NCI-H2171 (cell line): ENCODE measurements at regions not wholly inside any gene's neighbourhood (a gene's known extent, or its start where the extent isn't known, plus 50 kb on each side); places are given as distances from the start of the nearest gene placed in this dataset.
A peak's percentile ranks its signal among the peaks of the same experiment; 100 is the strongest.

ENCODE experiments used
- DNase-seq: peaks from one replicate; lab custom pipeline; 2025; lab: John Stamatoyannopoulos, UW

DNA sequence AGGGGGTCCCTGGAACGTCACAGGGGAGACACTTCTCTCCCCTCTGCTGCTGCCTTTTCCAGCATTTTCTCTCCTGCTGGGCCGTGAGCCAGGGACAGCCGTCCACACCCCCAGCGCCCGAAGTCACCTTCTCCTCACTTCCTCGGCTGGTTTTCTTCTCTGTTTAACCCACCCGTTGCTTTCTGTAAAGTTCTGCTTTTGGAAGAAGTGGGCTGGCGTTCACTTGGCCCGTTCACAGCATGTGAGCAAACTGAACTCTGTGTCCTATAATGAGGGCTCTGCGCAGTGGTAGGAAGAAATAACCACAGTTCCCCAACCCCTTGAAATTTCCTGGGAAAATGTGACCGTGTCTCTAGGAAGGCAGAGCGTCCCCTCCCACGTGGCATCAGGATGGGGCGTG, 187.0 kb upstream of the HDAC4 start:
- no peak for DNase-seq

DNA sequence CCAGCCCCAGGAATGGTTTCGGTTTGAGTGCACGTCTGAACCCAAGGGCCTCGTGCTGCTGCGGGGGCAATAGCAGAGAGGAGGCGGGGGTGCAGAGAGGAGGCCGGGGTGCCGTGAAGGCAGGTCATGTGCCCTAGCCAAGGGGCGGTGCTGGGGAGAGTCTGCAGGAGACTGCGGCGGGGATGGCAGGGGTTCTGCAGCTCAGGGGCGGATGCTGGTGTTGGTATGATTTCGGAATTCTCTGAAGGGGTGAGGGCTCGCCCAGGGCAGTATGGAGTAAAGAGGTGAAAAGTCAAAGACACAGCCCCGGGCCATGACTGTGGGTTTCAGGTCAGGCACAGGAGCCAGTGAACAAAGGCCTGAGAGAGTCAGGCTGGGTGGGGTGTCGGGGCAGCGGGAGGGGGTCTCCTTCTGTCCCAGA, 186.5 kb upstream of the HDAC4 start:
- no peak for DNase-seq

DNA sequence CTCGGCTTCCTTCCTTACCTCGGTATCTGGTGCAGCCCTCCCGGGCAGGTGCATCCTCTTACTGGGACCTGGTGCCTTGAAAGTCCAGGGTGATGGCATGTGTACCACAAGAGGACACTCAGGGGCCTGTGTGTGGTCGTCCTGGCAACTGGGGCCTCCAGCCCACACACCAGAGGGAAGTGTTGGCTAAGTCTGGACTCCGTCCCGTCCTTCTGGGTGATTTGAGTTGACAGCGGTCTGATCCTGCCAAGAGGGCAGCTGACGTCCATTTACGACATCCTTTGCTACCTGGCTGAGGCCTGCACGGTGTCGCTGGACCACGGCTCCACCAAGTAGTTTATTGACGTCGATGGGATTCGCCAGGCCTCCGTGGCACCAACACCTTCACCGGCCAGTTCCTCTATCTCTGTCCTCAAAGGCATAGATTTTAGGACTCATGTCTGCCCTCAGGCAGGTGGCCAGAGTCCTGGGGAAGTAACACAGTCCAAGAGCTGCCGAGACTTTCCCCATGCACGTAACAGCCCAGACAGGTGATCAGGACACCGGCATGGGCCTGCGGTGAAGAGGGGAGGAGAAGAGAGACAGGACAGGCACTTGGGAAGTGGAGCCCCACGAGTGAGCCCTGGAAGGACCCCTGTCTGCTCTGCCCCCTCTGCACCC, 186.0 kb upstream of the HDAC4 start:
- DNase-seq, result no peak

DNA sequence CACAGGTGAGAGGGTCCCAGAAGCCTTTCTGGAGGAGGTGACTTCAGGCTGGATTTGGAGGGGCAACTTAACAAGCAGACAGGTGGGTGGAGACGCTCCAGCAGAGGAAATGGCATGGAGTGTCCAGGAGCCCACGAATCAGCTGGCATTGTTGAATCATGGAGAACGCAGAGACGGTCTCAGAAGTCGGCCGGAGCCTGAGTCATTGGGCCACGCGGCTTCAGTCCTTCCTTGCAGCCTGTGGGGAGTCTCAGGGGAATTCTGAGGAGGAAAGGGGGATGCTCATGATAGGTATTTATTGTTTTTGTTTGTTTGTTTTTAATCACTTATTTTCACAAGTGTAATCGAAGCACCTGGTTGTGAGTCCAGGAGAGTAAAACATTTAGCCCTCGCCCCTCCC, 184.6 kb upstream of the HDAC4 start:
- DNase-seq, result no peak

DNA sequence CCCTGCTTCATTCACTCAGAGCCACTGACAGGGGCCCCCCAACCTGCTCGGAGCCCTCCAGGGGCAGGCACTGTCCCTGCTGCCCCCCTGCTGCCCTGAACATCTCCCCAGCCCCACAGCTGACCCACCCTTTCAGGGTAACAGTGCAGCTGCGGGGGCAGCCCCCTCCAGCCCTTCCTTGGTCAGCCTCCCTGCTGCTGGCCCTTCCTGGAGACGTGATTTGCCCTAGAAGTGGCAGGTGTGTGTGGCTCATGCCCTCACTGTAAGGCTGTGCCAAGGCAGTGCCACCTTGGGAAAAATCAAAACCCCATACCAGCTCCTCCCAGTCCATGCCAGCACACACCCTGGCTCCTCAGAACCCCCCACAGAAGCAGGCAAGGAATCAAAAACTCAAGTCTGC, 184.2 kb upstream of the HDAC4 start:
- DNase-seq, result no peak

DNA sequence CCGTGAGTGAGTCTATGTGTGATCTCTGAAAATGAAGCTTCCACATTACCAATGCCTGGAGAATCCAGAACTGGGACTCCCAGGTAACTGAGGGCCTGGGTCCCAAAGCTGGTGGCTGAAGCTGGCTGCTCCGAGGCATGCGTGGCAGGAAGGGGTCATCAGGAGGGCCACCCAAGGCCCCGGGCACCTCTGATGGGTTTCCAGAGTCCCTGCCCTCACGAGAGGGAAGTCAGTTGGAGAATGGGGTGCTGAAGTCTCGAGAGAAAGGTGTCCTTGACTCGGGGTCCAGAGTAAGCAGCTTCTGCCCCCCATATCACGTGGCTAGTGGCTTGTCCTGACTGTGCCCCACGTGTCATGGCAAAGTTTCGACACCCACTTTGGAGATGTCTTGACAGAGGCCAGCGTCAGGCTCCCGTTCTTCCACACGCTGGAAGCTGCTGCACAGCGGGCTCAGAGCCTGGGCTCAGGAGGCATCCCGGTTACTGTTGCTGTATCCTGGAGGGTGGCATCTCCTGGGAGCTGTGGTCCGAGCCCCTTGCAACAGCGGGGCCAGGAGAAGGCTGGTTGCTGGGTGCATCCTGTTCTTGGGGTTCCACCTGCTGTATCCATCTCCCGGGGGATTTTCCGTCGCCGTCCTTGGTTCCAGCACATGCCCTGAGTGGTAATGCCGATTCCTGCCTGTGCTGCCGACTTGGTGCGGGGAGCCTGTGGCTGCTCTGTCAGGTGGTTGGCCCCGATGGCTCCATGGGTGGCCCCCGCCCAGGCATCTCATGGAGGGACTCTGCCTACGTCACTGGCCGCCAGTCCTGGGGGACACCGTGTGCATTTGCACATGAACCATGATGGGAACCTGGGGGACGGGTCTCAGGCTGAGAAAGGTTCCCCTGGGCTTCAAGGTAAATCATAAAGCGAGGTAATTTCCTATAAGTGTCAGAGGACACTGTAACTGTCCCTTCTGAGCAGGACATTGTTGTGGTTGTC, 183.3 kb upstream of the HDAC4 start:
- no peak for DNase-seq

DNA sequence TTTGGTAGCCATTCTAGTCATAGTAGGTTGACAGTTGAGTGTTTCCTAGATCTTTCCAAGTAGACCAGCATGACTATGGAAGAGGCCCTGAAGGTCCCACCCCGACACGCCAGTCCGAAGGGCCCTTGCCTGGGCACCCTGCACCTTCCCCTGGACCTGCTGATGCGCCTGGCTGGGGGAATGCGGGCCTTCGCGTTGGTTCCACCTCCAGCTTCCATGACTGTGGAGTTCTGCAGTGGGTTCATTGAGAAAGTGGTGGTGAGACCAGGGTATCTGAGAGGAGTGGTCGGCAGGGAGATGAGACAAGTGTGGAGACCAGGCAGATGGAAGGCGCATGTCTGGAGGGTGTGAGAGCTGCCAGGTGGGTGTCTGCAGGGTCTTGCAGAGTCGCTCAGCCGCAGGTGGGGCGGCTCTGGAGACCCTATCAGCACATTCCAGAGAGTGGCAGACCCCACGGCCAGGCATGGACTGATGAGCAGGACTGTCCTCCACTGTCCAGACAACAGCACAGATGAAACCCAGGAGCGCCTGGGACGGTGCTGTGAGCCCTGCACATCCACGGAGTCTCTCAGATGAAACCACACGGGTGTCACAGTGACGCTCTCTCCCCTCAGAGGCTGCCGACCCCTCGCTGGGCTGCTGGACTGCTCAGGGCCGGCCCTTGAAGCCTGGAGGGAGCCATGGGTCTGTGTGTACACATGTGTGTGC, 182.5 kb upstream of the HDAC4 start:
- DNase-seq, result no peak

DNA sequence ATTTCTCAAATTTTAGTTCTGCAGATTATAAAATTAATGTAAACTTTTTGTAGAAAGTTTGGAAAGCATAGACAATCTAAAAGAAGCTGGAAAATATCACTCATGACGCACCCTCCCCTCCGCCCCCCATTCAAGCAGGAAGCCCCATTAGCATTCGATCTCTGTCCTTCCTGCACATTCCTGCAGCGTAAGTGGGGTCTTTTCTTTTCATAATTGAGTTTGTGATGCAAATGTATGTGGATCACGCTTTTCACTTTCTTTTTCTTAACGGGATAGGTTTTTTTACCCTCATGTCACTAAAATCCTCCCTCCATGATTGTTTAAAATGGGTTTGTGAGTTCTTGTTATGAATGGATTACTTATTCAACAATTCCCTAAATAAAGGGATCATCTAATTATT, 181.7 kb upstream of the HDAC4 start:
- DNase-seq, result no peak

DNA sequence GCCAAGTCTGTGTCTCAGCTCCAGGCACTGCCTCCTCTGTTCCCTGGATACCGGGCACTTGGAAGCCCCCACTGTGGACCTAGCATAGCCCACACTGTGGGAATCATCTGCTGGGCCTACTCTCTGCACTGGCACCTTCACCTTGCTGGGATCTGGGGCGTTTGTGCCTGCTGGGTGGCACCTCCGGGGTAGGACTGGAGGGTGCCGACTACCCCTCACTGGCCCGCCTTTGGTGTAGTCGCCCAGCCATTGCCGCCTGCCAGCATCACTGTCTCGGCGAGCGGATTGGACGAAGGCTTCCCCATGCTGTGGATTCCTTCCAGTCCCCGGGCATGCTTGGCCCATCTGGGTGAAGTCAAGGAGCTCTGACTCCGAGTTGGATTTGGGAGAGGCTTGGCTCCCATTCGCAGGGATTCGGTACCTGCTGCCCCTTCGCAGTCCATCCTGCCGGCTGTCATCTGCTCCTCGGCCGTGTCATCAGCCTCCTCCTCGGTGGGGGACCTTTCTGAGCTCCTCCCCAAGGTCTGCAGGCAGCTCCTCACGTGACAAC, 180.6 kb upstream of the HDAC4 start:
- DNase-seq, result no peak

DNA sequence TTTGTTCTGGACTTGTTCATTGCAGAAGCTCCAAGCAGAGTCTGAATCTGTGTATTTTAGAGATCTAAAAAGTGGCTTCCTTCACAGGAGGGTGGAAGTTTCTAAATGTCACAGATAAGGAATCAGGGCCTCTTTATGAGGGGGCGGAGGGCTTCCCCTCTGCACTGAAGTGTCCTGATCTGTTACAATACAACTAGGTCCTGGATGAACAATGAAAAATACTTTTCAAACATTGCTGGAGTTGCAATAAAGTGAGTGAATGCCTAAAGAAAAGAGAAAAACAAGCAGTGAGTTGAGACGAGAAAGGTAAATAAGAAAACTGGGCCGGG, 179.3 kb upstream of the HDAC4 start:
- no peak for DNase-seq

DNA sequence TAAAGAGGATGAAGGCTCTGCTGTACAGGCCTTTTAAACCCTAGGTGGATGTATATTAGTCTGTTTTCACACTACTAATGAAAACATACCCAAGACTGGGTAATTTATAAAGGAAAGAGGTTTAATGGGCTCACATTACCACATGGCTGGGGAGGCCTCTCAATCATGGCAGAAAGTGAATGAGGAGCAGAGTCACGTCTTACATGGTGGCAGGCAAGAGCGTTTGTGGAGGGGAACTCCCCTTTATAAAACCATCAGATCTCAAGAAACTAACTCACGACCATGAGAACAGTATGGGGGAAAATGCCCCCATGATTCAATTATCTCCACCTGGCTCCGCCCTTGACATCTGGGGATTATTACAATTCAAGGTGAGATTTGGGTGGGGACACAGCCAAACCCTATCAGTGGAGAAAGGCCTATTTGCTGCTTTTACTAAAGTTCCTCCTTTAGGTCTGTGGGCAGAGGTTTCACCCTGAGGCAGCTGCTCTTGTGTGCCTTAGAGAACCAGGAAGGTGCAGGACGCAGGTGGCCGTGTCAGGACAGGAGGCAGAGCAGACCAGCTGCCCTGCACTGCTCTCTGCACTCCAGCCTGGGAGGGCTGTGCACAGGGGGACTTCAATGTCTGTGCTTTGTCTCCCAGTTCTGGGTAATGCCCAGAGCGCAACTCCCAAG, 178.8 kb upstream of the HDAC4 start:
- DNase-seq, result no peak

DNA sequence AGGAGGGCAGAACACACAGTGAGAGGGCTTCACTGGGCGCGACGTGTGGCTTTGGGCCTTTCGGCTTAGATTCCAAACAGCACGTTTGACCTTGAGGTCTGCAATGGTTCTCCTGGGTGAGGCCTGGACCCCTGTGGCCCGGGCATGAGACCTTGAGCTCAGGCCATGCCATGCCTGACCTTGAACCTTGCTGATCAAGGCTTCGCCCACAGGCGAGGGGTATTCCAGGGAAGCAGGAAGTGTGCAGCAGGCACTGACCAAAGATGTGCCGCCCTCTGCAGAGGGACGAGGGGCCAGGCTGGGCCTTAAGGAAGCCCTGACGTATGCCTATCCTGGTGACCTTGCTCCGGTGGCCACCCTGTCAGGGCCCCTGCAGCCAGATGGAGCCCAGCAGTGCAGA, 178.3 kb upstream of the HDAC4 start:
- DNase-seq, result no peak

DNA sequence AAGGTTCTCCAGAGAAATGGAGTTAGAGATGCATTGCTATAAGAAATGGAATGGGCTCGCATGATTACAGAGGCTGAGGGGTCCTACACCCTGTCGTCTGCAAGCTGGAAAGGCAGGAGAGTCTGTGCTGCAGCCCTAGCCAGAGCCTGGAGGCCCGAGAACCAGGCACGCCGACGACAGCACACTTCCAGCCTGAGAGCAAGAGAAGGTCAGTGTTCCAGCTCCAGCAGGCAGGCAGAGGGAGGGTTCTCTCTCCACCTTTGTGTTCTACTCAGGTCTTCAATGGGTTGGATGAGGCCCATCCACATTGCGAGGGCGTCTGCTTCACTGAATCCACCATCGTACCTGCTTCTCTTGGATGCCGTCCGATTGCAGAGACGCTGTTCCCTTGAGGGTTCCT, 177.6 kb upstream of the HDAC4 start:
- DNase-seq, result no peak

DNA sequence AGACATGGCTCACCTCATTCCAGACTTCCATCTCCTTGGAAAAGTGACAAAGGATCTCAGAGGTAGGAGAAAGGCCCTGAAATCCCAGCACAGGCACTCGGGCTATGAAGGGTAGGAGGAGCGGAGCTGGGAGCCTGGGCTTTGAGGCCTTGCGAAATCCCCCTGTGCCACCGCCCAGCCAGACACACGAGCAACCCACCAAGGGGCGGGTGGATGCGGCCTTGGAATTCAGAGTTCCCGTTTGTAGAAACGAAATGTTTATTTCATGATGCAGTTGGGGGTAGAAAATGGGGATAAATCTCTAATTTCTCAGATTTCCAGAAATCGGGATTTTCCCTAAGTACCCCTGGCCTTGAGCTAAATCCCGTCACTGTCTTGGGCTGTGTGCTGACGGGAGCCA, 177.1 kb upstream of the HDAC4 start:
- no peak for DNase-seq

DNA sequence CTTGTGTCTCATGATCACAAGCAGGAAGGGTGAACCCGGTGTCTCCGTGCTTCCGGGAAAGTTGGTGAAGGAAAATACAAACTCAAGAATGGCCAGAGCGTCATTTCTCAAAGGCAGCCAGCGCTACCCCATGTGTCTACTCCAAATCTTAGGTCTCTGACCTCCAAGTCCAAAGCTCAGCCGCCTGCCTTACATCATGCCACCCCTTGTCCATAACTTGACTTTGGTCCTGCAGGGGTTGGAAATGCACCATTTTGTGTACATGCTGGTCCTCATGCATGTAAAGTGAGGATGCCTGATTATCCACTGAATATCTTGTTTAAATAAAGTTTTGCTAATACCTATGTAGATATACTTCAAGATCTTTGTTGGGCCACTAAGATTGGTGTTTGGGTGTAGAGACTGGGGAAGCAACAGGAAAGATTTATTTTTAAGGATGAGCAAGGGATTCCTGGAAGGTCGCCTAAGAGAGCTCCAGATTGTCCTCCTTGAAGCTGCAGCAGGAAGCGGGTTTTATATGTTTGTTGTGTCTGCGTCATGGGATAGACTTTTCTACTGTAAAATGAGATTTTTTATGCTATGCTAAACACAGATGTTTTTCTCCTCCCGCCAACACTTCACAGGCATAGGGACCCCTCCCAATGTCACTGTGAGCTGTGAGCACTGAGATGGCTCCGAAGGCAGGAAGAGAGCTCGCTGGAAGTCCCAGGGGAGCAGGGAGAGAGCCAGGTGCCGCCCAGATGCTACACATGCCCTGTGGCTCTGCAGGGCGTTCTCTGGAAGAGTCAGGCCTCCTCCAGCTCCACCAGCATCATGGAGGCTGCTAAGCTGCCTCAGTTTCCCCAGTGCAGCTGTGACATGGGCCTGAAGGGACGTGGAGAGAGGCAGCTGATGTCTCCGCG, 176.2 kb upstream of the HDAC4 start:
- peak; percentile 67 for DNase-seq

DNA sequence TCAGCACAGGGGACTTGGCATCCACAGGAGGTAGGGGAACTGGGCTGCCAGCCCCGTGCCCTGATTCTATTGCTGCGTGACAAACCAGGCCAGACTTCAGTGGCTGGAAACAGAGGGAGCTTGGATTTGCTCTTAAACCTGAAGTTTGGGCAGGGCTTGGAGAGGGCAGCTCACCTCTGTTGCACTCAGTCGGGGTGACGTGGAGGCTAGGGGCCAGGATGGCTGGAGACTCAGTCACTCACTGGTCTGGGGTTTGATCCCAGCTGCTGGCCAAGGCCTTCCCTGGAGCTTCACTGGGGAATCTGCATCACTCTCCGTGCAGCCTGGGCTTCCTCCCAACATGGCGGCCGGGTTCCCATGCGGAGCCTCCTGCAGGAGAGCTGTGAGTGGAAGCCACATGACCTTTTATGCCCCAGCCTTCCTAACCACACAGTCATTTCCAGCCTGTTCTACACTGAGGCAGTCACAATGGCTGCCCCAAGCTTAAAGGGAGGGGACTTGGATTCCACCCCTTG, 175.2 kb upstream of the HDAC4 start:
- no peak for DNase-seq

DNA sequence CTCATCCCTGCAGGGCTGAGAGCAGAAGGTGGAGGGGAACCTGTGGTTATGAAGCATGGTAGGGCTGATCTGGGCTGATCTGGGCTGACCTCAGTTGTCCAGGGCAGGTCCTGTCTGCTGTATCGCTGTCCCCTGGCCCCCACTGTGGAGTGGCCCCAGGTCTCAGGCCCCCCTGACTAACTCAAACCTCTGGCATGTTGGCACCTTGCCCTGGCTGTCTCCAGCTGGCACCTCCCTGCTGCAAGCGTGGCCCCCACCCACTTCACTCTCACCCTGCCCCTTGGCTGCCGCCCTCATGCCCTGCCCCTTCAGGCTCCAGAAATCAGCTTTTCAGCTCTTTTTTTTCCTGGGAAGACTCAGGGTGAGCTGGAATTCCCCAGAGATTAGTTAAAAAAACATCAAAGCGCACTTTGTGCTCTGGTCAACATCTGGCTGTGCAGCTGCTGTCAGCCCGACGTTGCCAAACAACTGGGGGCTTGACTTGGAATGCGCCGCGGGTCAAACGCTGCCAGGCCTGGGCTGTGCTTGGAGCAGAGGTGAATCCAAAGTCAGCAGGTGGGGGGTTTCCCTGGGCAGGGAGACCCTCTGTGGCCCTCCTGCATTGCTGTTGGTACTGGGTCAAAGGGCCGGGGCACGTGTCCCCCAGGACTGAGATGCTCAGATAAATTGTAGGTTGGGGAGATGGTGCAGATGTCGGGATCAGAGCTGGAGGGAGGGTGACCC, 173.8 kb upstream of the HDAC4 start:
- DNase-seq, result no peak

DNA sequence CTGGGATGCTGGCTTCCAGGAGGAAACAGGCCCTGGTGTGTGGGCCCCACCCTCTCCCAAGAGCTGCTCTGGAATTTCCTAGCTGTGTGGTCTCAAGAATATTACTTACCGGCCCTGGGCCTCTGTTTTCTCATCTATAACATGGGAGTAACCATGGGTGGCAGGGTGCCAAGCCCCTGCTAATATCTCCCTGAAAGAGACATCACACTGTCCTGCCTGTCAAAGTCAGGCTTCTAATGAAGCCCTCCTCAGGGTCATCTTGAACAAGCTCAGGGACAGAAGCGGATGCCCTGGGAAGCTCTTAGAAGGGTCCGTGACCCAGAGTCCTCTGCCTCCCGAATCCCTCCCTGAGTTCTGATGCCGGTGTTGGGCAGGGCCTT, 173.2 kb upstream of the HDAC4 start:
- no peak for DNase-seq

DNA sequence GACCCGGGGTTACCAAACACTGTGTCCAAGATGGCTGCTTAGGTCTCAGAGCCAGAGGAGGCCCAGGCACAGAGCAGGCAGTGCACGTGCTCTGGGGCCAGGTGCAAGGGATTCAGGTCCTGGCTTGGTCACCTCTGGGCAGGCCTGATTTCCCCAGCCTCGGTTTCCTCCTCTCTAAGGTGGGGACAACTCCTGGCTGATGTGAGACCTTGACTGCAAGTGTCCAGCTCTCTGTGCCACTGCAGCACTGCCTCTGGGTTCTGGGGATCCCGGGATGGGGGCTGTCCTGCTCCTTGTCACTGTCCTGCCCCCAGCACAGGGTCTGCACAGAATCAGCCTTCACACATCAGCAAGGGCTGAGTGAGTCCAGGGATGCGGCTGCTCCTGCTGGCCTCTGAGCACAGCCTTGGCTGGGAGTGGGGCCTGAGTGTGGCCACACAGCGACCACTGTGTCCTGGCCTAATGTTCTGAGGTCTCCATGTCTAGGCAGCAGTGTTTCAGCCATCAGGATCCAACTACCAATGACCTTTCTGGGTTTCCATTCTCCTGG, 170.2 kb upstream of the HDAC4 start:
- no peak for DNase-seq
